WI38 (cell line): ENCODE measurements at regions not wholly inside any gene's neighbourhood (a gene's known extent, or its start where the extent isn't known, plus 50 kb on each side); places are given as distances from the start of the nearest gene placed in this dataset.

Experiments
- H3K4me3 ChIP-seq: 2 replicates; pipeline ENCODE4 v1.5.1; 2011; ENCODE audit warnings: low read depth, mild to moderate bottlenecking, control low read depth, low read length
- TF ChIP-seq, protein P1 (sequence below): IDR thresholded peaks from 2 replicates; pipeline ENCODE4 v1.5.1; 2012; ENCODE audit warnings: low read depth, mild to moderate bottlenecking, control low read depth, low read length

DNA sequence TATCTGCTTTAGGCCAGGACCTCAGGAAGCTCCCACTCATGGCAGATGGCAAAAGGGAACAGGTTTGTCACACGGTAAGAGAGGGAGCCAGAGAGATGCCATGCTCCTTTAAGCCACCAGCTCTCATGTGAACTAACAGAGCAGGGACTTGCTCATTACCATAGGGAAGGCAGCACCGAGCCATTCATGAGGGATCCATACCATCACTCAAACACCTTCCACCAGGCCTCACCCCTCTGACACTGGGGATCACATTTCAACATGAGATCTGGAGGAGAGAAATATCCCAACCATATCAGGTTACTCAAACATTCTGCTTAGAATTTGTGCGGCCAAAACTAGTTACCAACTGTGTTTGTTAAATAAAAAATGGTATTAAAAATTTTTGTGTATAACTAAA, 427.0 kb downstream of the UQCRFS1 start:
- no peak overlapping the region for H3K4me3 ChIP-seq
- TF ChIP-seq, protein P1, sequence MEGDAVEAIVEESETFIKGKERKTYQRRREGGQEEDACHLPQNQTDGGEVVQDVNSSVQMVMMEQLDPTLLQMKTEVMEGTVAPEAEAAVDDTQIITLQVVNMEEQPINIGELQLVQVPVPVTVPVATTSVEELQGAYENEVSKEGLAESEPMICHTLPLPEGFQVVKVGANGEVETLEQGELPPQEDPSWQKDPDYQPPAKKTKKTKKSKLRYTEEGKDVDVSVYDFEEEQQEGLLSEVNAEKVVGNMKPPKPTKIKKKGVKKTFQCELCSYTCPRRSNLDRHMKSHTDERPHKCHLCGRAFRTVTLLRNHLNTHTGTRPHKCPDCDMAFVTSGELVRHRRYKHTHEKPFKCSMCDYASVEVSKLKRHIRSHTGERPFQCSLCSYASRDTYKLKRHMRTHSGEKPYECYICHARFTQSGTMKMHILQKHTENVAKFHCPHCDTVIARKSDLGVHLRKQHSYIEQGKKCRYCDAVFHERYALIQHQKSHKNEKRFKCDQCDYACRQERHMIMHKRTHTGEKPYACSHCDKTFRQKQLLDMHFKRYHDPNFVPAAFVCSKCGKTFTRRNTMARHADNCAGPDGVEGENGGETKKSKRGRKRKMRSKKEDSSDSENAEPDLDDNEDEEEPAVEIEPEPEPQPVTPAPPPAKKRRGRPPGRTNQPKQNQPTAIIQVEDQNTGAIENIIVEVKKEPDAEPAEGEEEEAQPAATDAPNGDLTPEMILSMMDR: no peak

DNA sequence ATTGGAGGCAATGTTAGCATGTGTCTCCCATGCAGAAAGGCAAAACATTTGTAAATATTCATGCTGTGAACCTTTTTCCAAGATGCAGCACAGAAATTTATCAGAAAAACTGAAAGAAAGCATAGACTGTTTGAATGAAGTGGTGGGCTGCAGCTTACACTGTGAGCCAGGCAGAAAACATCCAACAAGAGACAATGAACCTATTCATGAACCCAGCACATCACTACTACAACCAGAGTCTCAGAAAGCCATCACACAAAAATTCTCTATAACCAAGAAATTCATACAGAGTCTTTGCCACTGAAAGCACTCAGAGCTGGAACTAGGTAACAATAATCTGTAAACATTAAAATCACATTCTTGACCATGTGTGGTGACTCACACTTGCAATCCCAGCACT, 448.9 kb downstream of the UQCRFS1 start:
- H3K4me3 ChIP-seq: no peak overlapping the region
- TF ChIP-seq, protein P1: no peak

DNA sequence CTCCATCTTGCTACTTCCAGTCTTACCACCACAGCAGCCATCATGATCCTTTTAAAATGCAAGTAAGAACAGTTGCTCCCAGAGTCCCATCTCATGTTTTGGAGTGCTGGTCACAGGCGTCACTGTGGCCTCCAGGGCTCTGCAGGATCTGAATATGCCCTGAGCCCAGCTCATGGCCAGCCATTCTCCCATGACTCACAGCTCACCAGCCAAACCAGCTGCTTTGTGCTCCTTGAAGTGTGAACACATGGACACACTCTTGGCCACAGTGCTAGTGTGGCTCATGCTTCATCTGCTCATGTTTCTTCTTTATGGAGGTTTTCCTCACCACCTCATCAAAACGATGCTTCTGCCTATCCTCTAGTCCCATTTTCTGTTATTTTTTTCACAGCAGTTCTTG, 466.5 kb downstream of the UQCRFS1 start:
- TF ChIP-seq, protein P1: no peak
- no peak overlapping the region for H3K4me3 ChIP-seq

DNA sequence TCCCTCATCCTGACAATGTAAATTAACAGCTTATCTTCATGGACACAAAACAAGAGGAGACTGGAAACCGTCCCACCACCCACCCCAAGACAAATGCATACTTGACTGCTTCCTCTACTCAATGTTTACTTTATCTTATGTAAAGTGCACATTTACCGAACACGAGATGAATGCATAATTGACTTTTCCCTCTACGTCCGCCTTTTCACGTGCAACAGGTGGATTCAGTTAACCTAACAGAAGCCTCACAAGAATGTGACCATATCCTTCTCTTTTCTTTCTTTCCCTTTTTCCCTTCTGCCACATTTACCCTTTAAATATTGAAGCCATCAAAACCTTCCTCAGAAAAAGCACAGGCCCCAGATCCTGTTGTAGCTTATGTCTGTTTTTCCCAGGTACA, 468.0 kb downstream of the UQCRFS1 start:
- H3K4me3 ChIP-seq: no peak overlapping the region
- TF ChIP-seq, protein P1: no peak

DNA sequence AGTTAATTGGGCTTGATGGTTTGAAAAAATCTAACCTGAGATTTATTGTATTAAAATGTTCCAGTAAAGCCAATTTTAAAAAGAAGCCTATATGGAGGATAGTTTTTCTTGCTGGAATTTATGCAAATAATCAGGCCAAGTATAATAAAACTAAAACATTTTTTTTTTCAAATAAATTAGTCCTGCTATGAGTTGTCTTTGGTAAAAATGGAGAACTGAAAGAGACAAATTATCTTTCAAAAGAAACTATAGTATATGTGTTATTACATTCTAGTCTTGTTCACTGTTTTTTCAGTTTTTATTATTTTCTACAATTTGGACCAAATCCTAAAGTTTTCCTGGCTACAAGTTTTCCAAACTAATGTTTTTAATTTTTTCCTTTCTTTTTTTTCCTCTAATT, 468.9 kb downstream of the UQCRFS1 start:
- H3K4me3 ChIP-seq: no peak overlapping the region
- TF ChIP-seq, protein P1: no peak

DNA sequence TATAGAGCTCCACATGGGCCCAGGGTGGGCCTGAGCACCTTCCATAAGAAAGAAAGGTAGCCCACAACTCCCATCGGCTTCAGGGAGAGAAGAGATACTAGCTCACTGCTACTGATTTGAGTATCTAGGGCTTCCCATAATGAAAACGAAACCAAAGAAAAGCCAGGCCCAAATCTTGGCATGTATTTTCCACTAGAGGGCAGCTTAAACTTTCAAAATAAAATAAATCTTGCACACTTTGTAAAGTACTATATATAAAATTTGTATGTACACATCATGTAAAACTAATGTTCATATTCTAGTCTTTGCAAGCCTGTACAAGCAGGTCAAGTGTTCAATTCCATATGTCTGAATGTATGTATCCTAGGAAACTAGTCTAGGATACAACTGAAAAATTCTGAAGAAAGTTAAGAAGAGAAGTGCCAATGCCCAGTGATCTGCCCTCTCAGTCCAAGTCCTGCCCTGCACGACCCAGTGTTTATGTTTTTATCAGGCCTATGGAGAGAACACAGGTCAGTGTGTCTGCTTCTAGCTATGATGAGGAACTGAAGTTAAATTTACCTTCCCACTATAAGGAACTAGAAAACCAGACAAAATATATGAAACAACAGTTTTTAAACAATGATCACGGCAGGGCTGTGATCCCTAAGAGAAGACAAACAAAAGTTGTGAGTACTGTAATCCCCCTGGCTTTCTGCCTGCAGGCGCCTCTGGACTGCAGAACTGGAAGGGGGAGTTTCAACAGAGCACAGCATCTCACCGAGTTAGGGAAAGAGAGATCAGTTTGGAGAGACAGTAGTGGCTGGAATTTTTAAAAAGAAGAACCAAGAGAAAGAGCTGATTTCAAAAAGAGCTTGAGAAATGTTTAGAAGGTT, 475.7 kb downstream of the UQCRFS1 start:
- H3K4me3 ChIP-seq: no peak overlapping the region
- TF ChIP-seq, protein P1: no peak

DNA sequence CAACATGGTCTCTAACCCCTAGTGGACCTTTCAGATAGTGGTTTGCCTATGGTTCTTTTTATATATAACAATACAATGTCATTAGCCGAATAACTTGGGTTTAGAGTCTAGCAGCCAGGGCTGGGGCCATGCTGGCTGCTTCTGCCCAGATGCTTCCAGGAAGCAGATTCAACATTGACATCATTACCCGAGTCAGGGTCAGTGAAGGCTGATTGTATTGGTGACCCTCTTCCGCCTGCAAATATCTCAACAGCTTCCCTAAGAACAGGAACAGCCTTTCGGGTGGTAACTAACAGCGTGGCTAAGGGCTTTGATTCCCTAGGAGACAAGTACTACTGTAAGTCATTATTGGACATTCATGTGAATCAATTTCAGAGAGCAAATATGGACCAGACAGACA, 476.4 kb downstream of the UQCRFS1 start:
- TF ChIP-seq, protein P1: no peak
- no peak overlapping the region for H3K4me3 ChIP-seq
